H1 (cell line): ENCODE measurements at regions not wholly inside any gene's neighbourhood (a gene's known extent, or its start where the extent isn't known, plus 50 kb on each side); places are given as distances from the start of the nearest gene placed in this dataset.

Experiments
- EGR1 ChIP-seq: IDR thresholded peaks from 2 replicates; pipeline ENCODE4 v1.6.1; 2011; ENCODE audit warnings: low read depth, low read length, borderline replicate concordance
- EP300 ChIP-seq, 2 experiments: IDR thresholded peaks; 1 replicate in 1 of 2; 2 replicates in 1 of 2; pipeline ENCODE4 v1.6.1; 2011 to 2012; ENCODE audit warnings: low read depth in 2 of 2, low read length in 2 of 2, mild to moderate bottlenecking in 2 of 2, borderline replicate concordance in 1 of 2, inconsistent platforms in 1 of 2, moderate library complexity in 1 of 2
- GABPA ChIP-seq: IDR thresholded peaks from 2 replicates; pipeline ENCODE4 v1.6.1; 2011; ENCODE audit warnings: mild to moderate bottlenecking, low read length, moderate library complexity, borderline replicate concordance; ENCODE audit not compliant: insufficient read depth
- KDM5A ChIP-seq: fragments of 200-600 bp; IDR thresholded peaks from 2 replicates; pipeline ENCODE4 v1.7.1; 2012; ENCODE audit warnings: mild to moderate bottlenecking, low read length, inconsistent platforms, mixed read lengths
- POLR2AphosphoS5 ChIP-seq: IDR thresholded peaks from 2 replicates; pipeline ENCODE4 v1.6.1; 2011; ENCODE audit warnings: low read depth, low read length
- POU5F1 ChIP-seq: IDR thresholded peaks from 2 replicates; pipeline ENCODE4 v1.6.1; 2011; ENCODE audit warnings: low read depth, mild to moderate bottlenecking, low read length, moderate library complexity
- SP2 ChIP-seq: IDR thresholded peaks from 2 replicates; pipeline ENCODE4 v1.6.1; 2012; ENCODE audit warnings: mild to moderate bottlenecking, low read length, inconsistent platforms
- SUZ12 ChIP-seq: fragments of 200-600 bp; sonication (generic); IDR thresholded peaks from 2 replicates; pipeline ENCODE4 v1.6.1; 2012; ENCODE audit warnings: mild to moderate bottlenecking, inconsistent platforms, low read length, moderate library complexity, mixed read lengths
- ZNF274 ChIP-seq: IDR thresholded peaks from 2 replicates; pipeline ENCODE4 v1.7.0; 2012; ENCODE audit warnings: low read length, borderline replicate concordance; ENCODE audit errors: extremely low read depth
- TF ChIP-seq, protein P1 (sequence below), 3 experiments: IDR thresholded peaks; 1 replicate in 2 of 3; 2 replicates in 1 of 3; pipeline versions ENCODE4 v1.5.1 to v1.6.1; 2011; ENCODE audit warnings: low read length in 3 of 3, mild to moderate bottlenecking in 3 of 3, inconsistent platforms in 2 of 3, low read depth in 1 of 3, moderate library complexity in 1 of 3; ENCODE audit not compliant: insufficient read depth in 1 of 3; ENCODE audit errors: control extremely low read depth in 1 of 3

DNA sequence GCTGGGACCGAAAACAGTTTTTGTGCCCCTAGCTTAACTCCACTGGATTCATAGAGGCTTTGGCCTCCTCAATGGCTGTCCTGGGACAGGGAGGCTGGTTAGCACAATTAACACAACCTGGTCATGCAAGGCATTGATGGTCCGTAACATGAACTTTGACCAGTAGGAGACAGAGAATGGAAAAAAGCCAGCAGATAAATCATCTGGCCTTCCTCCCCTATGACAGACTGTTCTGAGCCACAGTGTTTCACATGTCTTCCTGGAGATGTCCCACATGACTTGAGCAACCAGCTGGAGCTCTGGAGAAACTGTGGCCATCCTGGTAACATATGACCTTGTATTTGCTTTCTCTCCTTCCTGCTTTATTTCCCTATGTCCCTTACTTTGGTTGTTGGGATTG, 244.2 kb downstream of the UQCRFS1 start:
- no peak for TF ChIP-seq EGR1
- TF ChIP-seq EP300 (IDR thresholded peaks at IDR 0.05; ENCODE audit: borderline replicate concordance in 1 of 2, low read depth in 2 of 2, low read length in 2 of 2): no peak
- TF ChIP-seq SP2: no peak
- TF ChIP-seq, protein P1, sequence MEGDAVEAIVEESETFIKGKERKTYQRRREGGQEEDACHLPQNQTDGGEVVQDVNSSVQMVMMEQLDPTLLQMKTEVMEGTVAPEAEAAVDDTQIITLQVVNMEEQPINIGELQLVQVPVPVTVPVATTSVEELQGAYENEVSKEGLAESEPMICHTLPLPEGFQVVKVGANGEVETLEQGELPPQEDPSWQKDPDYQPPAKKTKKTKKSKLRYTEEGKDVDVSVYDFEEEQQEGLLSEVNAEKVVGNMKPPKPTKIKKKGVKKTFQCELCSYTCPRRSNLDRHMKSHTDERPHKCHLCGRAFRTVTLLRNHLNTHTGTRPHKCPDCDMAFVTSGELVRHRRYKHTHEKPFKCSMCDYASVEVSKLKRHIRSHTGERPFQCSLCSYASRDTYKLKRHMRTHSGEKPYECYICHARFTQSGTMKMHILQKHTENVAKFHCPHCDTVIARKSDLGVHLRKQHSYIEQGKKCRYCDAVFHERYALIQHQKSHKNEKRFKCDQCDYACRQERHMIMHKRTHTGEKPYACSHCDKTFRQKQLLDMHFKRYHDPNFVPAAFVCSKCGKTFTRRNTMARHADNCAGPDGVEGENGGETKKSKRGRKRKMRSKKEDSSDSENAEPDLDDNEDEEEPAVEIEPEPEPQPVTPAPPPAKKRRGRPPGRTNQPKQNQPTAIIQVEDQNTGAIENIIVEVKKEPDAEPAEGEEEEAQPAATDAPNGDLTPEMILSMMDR (IDR thresholded peaks at IDR 0.05; ENCODE audit: control extremely low read depth in 1 of 3, insufficient read depth in 1 of 3, low read depth in 1 of 3, low read length in 3 of 3): no peak
- no peak for TF ChIP-seq SUZ12
- TF ChIP-seq ZNF274: no peak
- TF ChIP-seq POLR2AphosphoS5: no peak
- TF ChIP-seq POU5F1: no peak
- TF ChIP-seq KDM5A: no peak
- TF ChIP-seq GABPA: no peak
